Astrocyte of the spinal cord (primary cell): ENCODE measurements at regions not wholly inside any gene's neighbourhood (a gene's known extent, or its start where the extent isn't known, plus 50 kb on each side); places are given as distances from the start of the nearest gene placed in this dataset.

Source experiments
- DNase-seq: peaks from one replicate; pipeline ENCODE4 v3.0.0; 2011; ENCODE audit warnings: low read depth, low spot score
- H3K4me3 ChIP-seq: 2 replicates; pipeline ENCODE4 v1.5.1; 2011; ENCODE audit warnings: low read depth, mild to moderate bottlenecking, low read length, moderate library complexity
- in situ Hi-C: cut with HindIII; loops from 2 replicates; pipeline ENCODE4 v1.10.0; 2017; ENCODE audit warnings: low sequenced_read_pairs
- TF ChIP-seq, protein P1 (sequence below): IDR thresholded peaks from 2 replicates; pipeline ENCODE4 v1.5.1; 2012; ENCODE audit warnings: low read depth, mild to moderate bottlenecking, low read length, inconsistent platforms

DNA sequence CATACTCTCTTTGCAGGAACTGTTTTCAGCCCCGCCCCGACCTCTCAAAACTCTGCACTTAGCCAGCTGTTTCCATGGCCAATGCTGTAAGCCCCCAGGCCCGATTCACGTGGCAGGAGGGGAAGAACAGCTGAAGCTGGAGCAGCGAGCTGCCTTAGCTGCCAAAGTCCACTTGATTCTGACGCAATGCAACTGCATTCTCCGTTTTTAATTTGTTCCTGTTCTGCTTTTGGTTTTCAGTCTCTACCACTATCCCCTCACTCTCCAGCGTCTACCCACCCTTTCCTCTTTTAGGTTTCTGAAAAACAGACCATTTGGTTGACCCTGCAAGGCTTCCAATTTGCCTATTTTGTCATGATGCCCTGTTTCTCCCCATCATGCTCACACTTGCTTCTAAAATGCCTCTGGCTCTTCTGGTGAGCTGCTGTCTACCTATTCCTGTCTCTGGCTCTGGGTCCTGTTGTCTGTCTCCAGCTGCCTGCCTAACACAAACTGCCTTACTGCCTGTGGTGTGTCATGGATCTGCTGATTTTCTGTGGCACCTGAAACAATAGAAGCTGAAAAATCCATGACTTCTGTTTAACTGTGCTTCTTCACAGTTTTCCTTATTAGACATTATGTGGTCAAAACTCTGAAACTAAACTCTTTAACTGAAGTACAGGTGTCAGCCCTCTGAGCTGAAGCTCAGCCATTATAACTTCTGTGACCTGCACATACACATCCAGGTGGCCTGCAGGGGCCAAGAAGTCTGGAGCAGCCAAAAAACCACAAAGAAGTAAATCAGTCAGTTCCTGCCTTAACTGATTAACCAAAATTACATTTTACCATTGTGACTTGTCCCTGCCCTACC, 160.5 kb upstream of the AGTR2 start:
- in situ Hi-C loops = no loop called here
- TF ChIP-seq, protein P1, sequence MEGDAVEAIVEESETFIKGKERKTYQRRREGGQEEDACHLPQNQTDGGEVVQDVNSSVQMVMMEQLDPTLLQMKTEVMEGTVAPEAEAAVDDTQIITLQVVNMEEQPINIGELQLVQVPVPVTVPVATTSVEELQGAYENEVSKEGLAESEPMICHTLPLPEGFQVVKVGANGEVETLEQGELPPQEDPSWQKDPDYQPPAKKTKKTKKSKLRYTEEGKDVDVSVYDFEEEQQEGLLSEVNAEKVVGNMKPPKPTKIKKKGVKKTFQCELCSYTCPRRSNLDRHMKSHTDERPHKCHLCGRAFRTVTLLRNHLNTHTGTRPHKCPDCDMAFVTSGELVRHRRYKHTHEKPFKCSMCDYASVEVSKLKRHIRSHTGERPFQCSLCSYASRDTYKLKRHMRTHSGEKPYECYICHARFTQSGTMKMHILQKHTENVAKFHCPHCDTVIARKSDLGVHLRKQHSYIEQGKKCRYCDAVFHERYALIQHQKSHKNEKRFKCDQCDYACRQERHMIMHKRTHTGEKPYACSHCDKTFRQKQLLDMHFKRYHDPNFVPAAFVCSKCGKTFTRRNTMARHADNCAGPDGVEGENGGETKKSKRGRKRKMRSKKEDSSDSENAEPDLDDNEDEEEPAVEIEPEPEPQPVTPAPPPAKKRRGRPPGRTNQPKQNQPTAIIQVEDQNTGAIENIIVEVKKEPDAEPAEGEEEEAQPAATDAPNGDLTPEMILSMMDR = no peak
- H3K4me3 ChIP-seq = no peak overlapping the region
- DNase-seq = no peak

DNA sequence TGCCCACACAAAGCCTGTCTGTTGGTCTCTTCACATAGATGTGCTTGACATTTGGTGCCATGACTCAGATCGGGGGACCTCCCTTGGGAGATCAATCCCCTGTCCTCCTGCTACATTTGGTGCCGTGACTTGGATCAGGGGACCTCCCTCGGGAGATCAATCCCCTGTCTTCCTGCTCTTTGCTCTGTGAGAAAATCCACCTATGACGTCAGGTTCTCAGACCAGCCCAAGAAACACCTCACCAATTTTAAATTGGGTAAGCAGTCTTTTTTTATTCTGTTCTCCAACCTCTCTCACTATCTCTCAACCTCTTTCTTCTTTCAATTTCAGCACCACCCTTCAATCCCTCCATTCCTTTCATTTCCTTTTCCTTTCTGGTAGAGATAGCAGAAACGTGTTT, 159.6 kb upstream of the AGTR2 start:
- in situ Hi-C loops = no loop called here
- no peak overlapping the region for H3K4me3 ChIP-seq

GRCh38 chrX:116031331-116031730, 139.2 kb upstream of the AGTR2 start:
- no peak overlapping the region for H3K4me3 ChIP-seq
- TF ChIP-seq, protein P1 = no peak
- in situ Hi-C loops = no loop called here
- DNase-seq = no peak

More for the DNA sequence above, 159.6 kb upstream of the AGTR2 start:
- no peak for DNase-seq
- TF ChIP-seq, protein P1 = no peak
